Activated gamma-delta T cell treated with anti-CD3 and anti-CD28 coated beads, Interleukin-2, amount 50 U/mL, for 16 hours (primary cell): ENCODE measurements at regions not wholly inside any gene's neighbourhood (a gene's known extent, or its start where the extent isn't known, plus 50 kb on each side); places are given as distances from the start of the nearest gene placed in this dataset.
"Not testable (repeated sequence)": the region's sequence is repeated elsewhere in the genome, so short reads cannot be mapped to it uniquely, and the experiment has no call there.

Experiments used
- DNase-seq: peaks from one replicate; pipeline ENCODE4 v3.0.0-alpha.2; 2020; ENCODE audit warnings: low read depth

GRCh38 chr13:110044551-110045111 is 258.2 kb upstream of the IRS2 start:
- DNase-seq: no peak

GRCh38 chr13:110042253-110042950 is 256.0 kb upstream of the IRS2 start:
- no peak for DNase-seq

GRCh38 chr13:110041638-110042037 is 255.3 kb upstream of the IRS2 start:
- not testable (repeated sequence) for DNase-seq

- DNase-seq: no peak
Observed at GRCh38 chr13:110037925-110038573, 251.7 kb upstream of the IRS2 start.

- DNase-seq: no peak
Observed at GRCh38 chr13:110036060-110036459, 249.7 kb upstream of the IRS2 start.

- no peak for DNase-seq
Observed at GRCh38 chr13:110034031-110034549, 247.7 kb upstream of the IRS2 start.

- DNase-seq: no peak
Observed at GRCh38 chr13:110032969-110033368, 246.6 kb upstream of the IRS2 start.

GRCh38 chr13:110030394-110030928 is 244.1 kb upstream of the IRS2 start:
- DNase-seq: no peak

- DNase-seq: no peak
Observed at GRCh38 chr13:110028838-110029621, 242.6 kb upstream of the IRS2 start.

- DNase-seq: no peak
Observed at GRCh38 chr13:110028311-110028710, 241.9 kb upstream of the IRS2 start.

GRCh38 chr13:110027470-110028240 is 241.3 kb upstream of the IRS2 start:
- DNase-seq: no peak

GRCh38 chr13:110024645-110024980 is 238.2 kb upstream of the IRS2 start:
- no peak for DNase-seq

GRCh38 chr13:110023729-110024644 is 237.6 kb upstream of the IRS2 start:
- DNase-seq: no peak

GRCh38 chr13:110018009-110018408 is 231.6 kb upstream of the IRS2 start:
- DNase-seq: no peak

GRCh38 chr13:110017379-110017778 is 231.0 kb upstream of the IRS2 start:
- no peak for DNase-seq

GRCh38 chr13:110015253-110015652 is 228.9 kb upstream of the IRS2 start:
- DNase-seq: no peak

GRCh38 chr13:110014719-110015118 is 228.3 kb upstream of the IRS2 start:
- DNase-seq: no peak

- no peak for DNase-seq
Observed at GRCh38 chr13:110012102-110012739, 225.8 kb upstream of the IRS2 start.

GRCh38 chr13:110010404-110011138 is 224.2 kb upstream of the IRS2 start:
- DNase-seq: no peak
